GM18502 (cell line): ENCODE measurements at regions not wholly inside any gene's neighbourhood (a gene's known extent, or its start where the extent isn't known, plus 50 kb on each side); places are given as distances from the start of the nearest gene placed in this dataset.

ENCODE experiments used
- ATAC-seq: cut with Tn5 transposase; IDR thresholded peaks from one replicate; pipeline ENCODE4 v1.9.1; 2021; ENCODE audit warnings: mild to moderate bottlenecking; ENCODE audit not compliant: unreplicated experiment, poor library complexity

GRCh38 chr13:29713839-29714238, 118.4 kb upstream of the SLC7A1 start:
- ATAC-seq: no peak

- no peak for ATAC-seq
Measured at GRCh38 chr13:29711776-29712175, 116.3 kb upstream of the SLC7A1 start.

GRCh38 chr13:29710511-29710910, 115.0 kb upstream of the SLC7A1 start:
- no peak for ATAC-seq

- ATAC-seq: no peak
Measured at GRCh38 chr13:29709407-29710069, 114.0 kb upstream of the SLC7A1 start.

- ATAC-seq: peak; percentile 66
Measured at GRCh38 chr13:29707876-29708543, 112.5 kb upstream of the SLC7A1 start.

DNA sequence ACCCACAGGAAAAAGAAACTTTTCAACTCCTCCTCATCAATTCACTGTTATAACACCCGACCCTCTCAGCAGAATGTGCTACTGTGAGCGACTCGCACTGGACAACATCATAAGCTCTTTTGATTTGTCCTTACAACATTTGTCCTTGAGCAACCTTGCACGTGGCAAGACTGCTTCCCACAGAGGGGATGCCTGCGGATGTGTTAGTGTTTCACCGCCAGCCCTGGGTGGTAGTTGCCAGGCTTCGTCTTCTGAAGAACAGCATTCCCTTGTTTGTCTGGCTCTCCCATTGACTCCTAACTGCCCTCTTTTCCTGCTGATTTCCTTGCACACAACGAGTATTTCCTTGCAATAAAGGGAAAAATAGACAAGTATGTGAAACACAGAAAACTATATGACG, 111.4 kb upstream of the SLC7A1 start:
- no peak for ATAC-seq

DNA sequence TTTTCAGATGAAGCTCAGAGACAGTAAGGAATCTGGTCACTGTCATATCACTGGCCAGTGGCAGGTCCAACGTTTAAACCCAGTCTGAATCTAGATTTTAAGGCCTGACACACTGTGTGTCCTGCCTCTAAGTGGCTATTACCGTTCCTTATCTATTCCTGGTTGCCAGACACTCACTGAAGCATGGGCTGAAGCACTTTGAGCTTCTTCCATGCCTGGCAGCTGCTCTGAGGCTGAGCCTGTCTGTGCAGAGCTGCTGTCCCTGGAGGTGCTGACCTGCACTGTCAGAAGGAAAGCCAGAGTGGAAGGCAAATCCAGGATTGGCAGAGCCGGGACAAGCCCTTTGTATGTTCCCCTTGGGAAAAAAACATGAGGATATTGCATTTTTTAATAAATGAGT, 109.2 kb upstream of the SLC7A1 start:
- no peak for ATAC-seq

- no peak for ATAC-seq
Measured at GRCh38 chr13:29703421-29703820, 107.9 kb upstream of the SLC7A1 start.

- no peak for ATAC-seq
Measured at GRCh38 chr13:29702912-29703351, 107.4 kb upstream of the SLC7A1 start.

DNA sequence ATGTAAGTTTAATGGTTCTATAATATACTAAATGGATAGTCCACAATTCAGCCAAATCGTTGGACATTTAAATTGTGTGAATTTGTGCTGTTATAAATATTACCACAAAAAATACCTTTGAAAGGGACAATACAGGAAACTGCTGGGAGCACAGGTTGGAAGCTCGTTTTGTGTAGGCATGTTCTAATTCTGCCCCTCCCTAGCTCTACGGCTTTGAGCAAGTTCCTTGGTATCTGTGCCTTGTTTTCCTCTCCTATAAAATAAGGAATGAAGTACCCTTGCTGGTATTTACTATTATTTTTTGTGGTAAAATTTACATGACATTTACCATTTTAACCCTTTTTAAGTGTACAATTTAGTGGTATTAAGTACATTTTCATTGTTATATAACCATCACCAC, 102.6 kb upstream of the SLC7A1 start:
- ATAC-seq: no peak

DNA sequence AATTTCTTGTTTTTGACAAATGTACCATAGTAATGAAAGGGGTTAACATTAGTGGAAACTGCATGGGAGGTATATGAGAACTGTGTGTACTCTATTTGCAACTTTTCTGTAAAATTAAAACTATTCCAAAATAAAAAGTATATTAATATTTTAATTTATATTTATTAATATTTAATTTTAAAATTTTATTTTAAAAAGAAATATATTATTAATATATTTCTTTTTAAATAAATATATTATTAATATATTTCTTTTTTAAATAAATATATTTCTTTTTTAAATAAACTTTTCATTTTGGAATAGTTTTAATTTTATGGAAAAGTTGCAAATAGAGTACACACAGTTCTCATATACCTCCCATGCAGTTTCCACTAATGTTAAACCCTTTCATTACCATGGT, 101.1 kb upstream of the SLC7A1 start:
- no peak for ATAC-seq

DNA sequence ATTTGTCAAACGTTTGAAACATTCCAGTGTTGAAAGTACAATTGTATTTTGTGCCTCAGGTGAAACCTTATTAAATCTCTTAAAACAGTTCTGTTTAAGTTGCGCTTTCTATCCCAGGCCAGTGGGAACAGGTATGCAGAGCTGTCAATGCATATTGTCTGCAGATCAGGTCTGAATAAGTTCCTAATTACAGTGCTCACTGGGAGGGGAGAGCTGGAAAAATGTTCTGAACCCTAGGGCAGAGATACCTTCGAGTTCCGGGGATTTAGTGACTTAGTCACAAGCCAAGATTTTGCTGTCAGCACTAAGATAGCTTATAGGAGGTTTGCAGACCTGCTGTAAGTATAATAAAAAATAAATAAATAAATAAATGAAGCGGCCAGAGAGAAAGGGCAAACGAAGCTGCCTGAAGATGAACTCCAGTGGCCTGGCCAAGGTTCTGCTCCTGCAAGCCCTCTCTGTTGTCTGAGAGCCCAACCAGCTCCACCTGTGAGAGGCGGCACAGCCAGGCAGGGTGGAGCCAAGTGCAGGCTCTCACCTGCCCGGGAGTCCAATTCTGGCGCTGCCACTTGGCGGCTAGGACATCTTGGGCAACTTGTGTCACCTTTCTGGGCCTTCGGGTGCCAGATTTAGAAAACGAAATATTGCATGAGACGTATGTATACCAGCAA, 97.9 kb upstream of the SLC7A1 start:
- no peak for ATAC-seq

DNA sequence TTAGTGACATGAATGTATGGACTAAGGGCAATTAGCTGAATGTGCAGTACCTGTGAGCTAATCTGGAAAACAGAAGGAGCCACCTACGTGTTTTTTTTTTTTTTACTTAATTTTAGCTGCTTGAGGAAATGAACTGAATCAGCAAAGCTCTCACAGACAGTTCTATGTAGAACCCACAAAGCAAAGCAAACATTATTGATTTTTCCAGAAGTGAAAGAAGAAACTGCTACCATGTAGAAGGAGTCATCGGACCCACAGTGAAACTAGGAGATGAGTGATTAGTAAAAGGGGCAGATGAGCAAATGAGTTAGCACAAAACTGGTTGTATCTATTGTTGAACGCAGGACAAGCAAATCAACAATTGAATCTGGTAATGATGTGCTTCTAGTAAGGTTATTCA, 94.1 kb upstream of the SLC7A1 start:
- ATAC-seq: no peak

- ATAC-seq: no peak
Measured at GRCh38 chr13:29688193-29688592, 92.7 kb upstream of the SLC7A1 start.

- ATAC-seq: no peak
Measured at GRCh38 chr13:29684441-29684840, 89.0 kb upstream of the SLC7A1 start.

GRCh38 chr13:29683041-29683440, 87.6 kb upstream of the SLC7A1 start:
- no peak for ATAC-seq

- ATAC-seq: no peak
Measured at GRCh38 chr13:29681864-29682263, 86.4 kb upstream of the SLC7A1 start.

DNA sequence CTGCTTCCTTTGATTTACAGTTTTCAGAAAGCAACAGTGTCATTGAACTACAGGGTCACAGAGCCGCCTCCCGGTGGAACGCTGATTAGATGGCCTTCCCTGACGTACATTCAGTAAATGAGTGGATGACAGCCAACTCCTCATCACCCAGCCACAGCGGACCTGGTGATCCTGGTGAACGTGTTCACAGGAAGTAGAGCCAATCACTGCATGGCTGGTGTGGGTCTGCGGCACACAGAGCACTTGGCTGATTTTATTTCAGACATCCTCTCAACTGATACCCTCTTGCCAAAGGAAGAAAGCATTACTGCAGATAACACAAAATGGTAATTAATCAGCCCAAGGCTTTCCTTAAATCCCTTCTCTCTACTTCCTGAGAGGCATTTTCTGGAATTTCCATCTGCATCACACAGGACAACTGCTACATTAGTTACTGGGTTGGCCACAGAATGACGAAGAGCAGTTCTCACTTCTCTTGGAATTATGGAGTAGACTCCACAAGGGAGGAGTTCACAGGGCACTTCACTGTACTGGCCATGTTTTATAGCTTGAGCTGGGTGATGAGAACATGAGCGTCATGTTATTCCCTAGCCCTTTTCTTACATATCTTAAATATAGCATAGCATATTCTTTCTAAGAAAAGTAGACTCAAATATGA, 84.0 kb upstream of the SLC7A1 start:
- ATAC-seq: no peak

DNA sequence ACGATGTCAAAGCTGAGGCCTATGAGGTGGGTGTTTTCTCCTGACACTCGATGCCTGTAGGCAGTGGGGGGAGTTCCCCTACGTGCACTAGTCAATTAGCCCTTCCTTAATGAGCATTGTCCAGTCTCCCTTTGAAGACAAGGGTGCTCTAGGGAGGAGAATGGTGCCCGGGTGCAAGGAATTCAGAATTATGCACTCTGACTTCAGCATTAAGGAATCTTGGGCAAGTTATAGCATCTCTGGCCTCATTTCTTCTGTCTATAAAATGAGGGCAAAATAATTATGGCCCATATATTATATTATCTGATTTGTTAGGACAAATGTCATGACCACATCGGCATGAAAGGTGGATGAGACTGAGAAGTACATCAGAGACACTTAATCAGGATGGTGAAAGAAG, 82.1 kb upstream of the SLC7A1 start:
- ATAC-seq: no peak

DNA sequence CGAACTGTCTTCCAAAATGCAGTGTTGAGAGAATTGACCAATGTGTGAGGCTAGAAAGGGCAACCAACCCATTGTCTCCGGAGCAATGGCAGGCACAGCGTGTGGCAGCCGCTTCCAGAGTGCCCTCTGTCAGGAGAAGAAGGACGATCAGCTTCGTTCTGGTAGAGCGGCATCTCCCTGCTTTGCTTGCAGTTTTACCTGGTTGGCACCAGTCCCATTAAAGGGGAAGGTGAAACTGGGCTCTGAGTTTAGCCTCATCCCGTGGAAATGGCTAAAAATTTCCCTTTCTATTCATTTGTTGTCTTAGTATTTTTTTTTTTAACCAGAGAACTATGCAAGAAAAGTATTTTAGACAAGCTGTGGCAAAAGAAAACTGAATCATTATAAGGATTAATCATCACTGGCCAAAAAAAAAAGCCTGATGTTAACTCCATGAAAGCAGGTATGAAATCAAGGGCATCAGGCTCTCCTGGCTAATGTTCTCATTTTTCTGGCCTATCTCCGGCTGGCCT, 81.5 kb upstream of the SLC7A1 start:
- ATAC-seq: no peak

DNA sequence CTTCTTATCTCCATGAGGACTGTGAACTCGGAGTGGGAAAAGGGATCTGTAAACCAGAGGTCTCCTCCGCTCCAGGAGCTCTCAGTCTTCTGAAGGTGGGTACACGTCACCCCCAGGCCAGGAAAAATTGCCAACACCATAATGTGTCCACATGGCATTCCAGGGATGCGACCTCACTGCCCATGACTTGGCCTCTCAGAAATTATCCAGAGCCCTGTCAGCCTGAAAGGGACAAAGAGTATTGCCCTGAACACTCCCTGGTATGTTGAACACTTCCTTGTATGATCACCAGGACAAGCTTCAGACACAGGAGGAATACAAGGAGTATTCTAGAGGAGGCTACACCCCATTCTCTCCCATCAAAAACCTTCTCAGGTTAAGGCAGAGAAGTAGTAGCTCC, 81.0 kb upstream of the SLC7A1 start:
- no peak for ATAC-seq
